ENCODE measurements at regions not wholly inside any gene's neighbourhood (a gene's known extent, or its start where the extent isn't known, plus 50 kb on each side); places are given as distances from the start of the nearest gene placed in this dataset.
"Not testable (repeated sequence)": the region's sequence is repeated elsewhere in the genome, so short reads cannot be mapped to it uniquely, and the experiment has no call there.

DNA sequence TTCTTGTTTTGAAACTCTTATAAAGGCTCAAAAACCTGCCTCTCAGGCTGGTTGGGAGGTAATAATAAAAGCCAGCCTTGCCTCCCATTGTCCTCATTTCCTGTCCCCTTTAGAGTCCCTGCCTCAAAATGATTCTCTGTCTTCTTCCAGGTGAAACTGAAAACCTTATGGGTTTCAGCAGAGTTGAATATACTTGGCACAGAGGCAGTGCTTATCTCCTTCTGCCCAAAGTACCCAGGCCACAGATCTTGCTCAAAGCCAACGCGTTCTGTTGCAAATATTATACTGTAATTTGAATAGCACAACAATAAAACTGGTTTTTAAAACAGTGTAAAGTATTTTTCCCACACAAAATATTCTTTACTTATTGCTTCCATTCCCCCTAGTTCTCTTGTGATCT, 183.1 kb upstream of the GIMD1 start:
- peaks cover 4 to 9% of the 10 kb centered on the region in 2 donors for H3K9me3 Mint-ChIP-seq
- no peaks in the 10 kb centered on the region for H3K4me1 Mint-ChIP-seq (ENCODE audit: low read depth)
- H3K4me3 Mint-ChIP-seq, result no peak overlapping the region
- H3K27ac Mint-ChIP-seq, result no peak overlapping the region
- H3K27me3 Mint-ChIP-seq (ENCODE audit: low read depth), result no peaks in the 10 kb centered on the region
- no peak for ATAC-seq (replicated peaks in 1 of 2)
- peaks cover 0 to 2% of the 10 kb centered on the region in 2 donors for H3K36me3 Mint-ChIP-seq (ENCODE audit: insufficient read depth in 2 of 2)
- no peak for DNase-seq

DNA sequence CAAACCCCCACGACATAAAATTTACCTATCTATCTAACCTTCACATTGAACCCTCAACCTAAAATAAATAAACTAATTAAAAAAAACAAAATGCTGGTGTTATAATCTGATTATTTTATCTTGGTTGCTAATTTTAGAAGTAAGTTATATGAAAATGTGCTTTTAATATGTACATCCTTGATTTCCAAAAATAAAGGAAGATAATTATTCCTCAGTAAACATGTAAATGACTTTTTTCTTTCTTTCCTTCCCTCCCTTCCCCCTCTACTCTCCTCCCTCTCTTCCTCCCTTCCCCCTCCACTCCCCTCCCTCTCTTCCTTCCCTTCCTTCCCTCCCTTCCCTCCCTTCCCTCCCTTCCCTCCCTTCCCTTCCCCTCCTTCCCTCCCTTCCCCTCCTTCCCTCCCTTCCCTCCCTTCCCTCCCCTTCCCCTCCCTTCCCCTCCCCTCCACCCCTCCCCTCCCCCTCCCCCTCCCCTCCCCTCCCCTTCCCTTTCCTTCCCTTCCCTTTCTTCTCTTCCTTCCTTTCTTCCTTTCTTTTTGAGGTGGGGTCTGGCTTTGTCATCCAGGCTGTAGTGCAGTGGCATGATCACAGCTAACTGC, 180.0 kb upstream of the GIMD1 start:
- DNase-seq (no peak), ATAC-seq (replicated peaks in 1 of 2) (no peak)
- H3K4me3 Mint-ChIP-seq, result no peak overlapping the region
- no peaks in the 10 kb centered on the region for H3K4me1 Mint-ChIP-seq (ENCODE audit: low read depth)
- no peak overlapping the region for H3K27ac Mint-ChIP-seq
- H3K9me3 Mint-ChIP-seq, result peaks cover 6 to 9% of the 10 kb centered on the region in 2 donors
- peaks cover 0 to 2% of the 10 kb centered on the region in 2 donors for H3K36me3 Mint-ChIP-seq (ENCODE audit: insufficient read depth in 2 of 2)
- no peaks in the 10 kb centered on the region for H3K27me3 Mint-ChIP-seq (ENCODE audit: low read depth)

DNA sequence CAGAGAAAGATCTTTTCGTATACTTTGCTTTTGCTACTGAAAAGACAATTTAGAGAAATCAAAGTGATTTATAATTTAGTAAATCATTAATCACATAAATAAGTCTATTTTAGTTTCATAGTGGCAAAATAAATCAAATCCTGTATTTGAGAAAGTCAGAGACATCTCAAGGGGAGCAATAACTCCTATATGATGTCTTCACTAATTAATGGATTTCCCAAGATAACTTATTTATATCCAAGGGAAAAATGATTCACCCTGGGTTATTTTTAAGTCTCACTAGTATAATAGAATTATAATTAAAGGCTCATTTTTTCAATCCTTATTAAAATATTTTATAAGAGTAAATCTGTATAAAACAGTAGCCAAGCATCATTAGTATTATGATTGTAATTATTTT, 177.8 kb upstream of the GIMD1 start:
- no peak for ATAC-seq (replicated peaks in 1 of 2)
- Mint-ChIP-seq H3K27me3 (ENCODE audit: low read depth) (no peaks in the 10 kb centered on the region), H3K4me1 (ENCODE audit: low read depth) (no peaks in the 10 kb centered on the region), H3K36me3 (ENCODE audit: insufficient read depth in 2 of 2) (peaks cover 0 to 1% of the 10 kb centered on the region in 2 donors), H3K9me3 (peaks cover 5 to 8% of the 10 kb centered on the region in 2 donors), H3K4me3 (no peak overlapping the region), H3K27ac (no peak overlapping the region)
- no peak for DNase-seq

DNA sequence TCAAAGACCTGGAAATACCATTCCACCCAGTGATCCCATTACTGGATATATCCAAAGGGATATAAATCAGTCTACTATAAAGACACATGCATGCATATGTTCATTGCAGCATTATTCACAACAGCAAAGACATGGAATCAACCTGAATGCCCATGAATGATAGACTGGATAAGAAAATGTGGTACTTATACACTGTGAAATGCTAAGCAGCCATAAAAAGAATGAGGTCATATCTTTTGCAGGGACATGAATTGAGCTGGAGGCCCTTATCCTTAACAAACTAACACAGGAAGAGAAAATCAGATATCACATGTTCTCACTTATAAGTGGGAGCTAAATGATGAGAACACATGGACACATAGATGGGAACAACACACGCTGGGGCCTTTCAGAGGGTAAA, 174.0 kb upstream of the GIMD1 start:
- H3K4me1 Mint-ChIP-seq (ENCODE audit: low read depth); H3K36me3 Mint-ChIP-seq (ENCODE audit: insufficient read depth in 2 of 2); ATAC-seq (replicated peaks in 1 of 2); H3K4me3 Mint-ChIP-seq; H3K27ac Mint-ChIP-seq; H3K9me3 Mint-ChIP-seq; H3K27me3 Mint-ChIP-seq (ENCODE audit: low read depth); DNase-seq: not testable (repeated sequence)

DNA sequence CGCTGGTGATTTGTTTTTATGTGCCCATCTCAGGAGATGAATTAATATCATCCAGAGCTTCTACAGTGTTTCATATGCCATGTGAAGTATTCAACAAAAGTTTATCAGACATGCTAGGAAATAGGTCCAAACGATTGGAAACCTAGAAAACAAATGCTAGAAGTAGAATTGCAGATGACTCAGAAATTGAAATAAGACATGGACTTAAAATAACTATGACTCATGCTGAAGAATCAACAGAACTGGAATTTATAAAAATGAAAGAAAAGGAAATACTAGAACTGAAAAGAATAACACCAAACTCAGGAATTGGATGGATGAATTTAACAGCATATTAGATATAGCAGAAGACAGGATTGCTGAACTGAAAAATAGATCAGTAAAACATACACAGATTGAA, 172.7 kb upstream of the GIMD1 start:
- Mint-ChIP-seq H3K27ac (no peak overlapping the region), H3K9me3 (peaks cover 0 to 11% of the 10 kb centered on the region in 2 donors)

DNA sequence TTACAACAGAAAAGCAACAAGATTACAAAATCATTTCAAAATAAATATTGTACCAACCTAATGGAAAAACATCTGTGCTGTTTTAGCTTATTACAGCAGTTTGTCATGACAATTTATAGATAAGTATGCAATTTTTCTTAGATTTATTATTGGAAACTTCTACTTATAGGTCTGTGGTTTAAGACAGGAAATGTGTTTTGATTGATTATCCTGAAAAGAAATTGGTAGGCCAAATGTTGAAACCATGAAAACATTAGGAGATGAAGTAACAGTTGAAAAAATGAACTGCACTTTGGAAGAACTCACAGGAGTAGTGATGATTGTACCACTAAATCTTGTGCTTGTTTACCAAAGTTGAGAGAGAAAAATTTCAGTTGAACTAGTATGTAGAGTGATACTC, 162.2 kb upstream of the GIMD1 start:
- no peaks in the 10 kb centered on the region for H3K4me1 Mint-ChIP-seq (ENCODE audit: low read depth)
- no peaks in the 10 kb centered on the region for H3K27me3 Mint-ChIP-seq (ENCODE audit: low read depth)

More for the DNA sequence above, 172.7 kb upstream of the GIMD1 start:
- Mint-ChIP-seq H3K36me3 (ENCODE audit: insufficient read depth in 2 of 2) (peaks cover 0 to 2% of the 10 kb centered on the region in 2 donors), H3K4me3 (no peak overlapping the region), H3K27me3 (ENCODE audit: low read depth) (no peaks in the 10 kb centered on the region), H3K4me1 (ENCODE audit: low read depth) (no peaks in the 10 kb centered on the region)
- no peak for ATAC-seq (replicated peaks in 1 of 2)
- no peak for DNase-seq

DNA sequence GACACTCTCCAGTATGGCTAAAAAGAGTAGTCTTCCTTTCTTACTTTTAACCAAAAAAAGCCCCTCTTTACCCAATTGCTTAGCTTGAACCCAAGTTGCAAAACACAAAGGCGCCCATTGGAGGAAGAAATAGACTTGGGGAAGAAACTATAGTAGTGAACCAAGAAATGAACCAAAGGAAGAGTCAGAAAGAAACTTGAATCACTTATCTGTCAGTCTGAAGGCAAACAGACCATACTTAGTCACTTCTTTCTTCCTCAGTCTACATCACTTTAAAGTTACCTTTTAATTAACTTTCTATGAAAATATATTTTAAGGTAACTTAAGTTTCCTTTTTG, 161.4 kb upstream of the GIMD1 start:
- H3K9me3 Mint-ChIP-seq, result peaks cover 5% of the 10 kb centered on the region in 2 donors
- no peaks in the 10 kb centered on the region for H3K4me1 Mint-ChIP-seq (ENCODE audit: low read depth)
- DNase-seq (peak in 1 of 2 donors; percentile 1), ATAC-seq (replicated peaks in 1 of 2) (peak; percentile 20 to 90)
- H3K27ac Mint-ChIP-seq, result peak overlapping the region; percentile 72
- H3K27me3 Mint-ChIP-seq (ENCODE audit: low read depth), result no peaks in the 10 kb centered on the region
- H3K36me3 Mint-ChIP-seq (ENCODE audit: insufficient read depth in 2 of 2), result no peaks in the 10 kb centered on the region
- peak overlapping the region in 1 of 2 donors; percentile 62 for H3K4me3 Mint-ChIP-seq

More for the DNA sequence above, 162.2 kb upstream of the GIMD1 start:
- peaks cover 5% of the 10 kb centered on the region in 2 donors for H3K9me3 Mint-ChIP-seq
- DNase-seq (no peak), ATAC-seq (replicated peaks in 1 of 2) (no peak)
- no peak overlapping the region for H3K4me3 Mint-ChIP-seq
- H3K36me3 Mint-ChIP-seq (ENCODE audit: insufficient read depth in 2 of 2), result no peaks in the 10 kb centered on the region
- no peak overlapping the region for H3K27ac Mint-ChIP-seq

DNA sequence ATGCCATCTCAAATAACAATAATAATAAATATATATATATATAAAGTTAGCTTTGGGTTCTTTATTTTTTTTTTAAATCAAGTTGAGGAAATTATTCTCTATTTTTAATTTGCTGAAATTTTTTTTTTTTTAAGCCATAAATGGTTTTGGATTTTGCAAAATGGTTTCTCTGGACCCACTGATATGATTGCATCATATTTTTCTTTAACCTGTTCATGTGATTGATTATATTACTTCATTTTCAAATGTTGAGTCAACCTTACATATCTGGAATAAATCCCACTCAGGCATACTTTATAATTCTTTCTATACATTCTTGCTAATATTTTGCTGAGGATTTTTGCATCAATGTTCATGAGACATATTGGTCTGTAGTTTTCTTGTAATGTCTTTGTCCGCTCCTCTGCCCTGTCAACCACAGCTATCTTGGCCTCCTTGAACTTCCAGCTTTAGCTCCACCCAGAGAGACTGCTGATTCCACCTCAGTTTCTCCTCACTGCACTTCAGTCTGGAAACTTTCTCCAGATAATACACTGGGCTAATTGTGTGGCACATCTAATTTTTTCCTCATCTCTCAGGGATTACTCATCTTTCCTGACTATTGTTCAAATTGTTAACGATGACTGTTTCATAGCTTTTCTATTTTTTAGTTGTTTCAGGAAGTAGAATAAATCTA, 160.9 kb upstream of the GIMD1 start:
- DNase-seq (no peak), ATAC-seq (replicated peaks in 1 of 2) (no peak)
- no peaks in the 10 kb centered on the region for H3K27me3 Mint-ChIP-seq (ENCODE audit: low read depth)
- H3K9me3 Mint-ChIP-seq, result peaks cover 5 to 6% of the 10 kb centered on the region in 2 donors
- no peaks in the 10 kb centered on the region for H3K36me3 Mint-ChIP-seq (ENCODE audit: insufficient read depth in 2 of 2)
- H3K4me1 Mint-ChIP-seq (ENCODE audit: low read depth), result no peaks in the 10 kb centered on the region
- H3K27ac Mint-ChIP-seq, result peak overlapping the region; percentile 72
- peak overlapping the region in 1 of 2 donors; percentile 62 for H3K4me3 Mint-ChIP-seq

DNA sequence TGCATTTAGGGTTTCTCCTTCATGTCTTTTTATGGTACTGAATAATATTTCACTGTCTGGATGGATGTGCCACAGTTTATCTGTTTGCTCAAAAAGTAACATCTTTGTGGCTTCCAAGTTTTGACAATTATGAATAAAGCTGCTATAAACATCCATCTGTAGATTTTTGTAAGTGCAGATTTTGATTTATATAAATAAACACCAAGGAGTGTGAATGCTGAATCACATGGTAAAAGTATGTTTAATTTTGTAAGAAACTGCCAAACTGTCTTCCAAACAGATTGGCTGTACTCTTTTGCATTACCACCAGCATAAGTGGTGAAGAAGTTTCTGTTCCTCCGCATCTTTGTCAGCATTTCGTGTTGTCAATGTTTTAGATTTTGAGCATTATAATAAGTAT, 158.7 kb upstream of the GIMD1 start:
- DNase-seq (no peak), ATAC-seq (replicated peaks in 1 of 2) (no peak)
- peaks cover 5% of the 10 kb centered on the region in 2 donors for H3K9me3 Mint-ChIP-seq
- peaks cover 0 to 1% of the 10 kb centered on the region in 2 donors for H3K36me3 Mint-ChIP-seq (ENCODE audit: insufficient read depth in 2 of 2)
- H3K4me1 Mint-ChIP-seq (ENCODE audit: low read depth), result no peaks in the 10 kb centered on the region
- H3K27me3 Mint-ChIP-seq (ENCODE audit: low read depth), result no peaks in the 10 kb centered on the region
- no peak overlapping the region for H3K4me3 Mint-ChIP-seq
- H3K27ac Mint-ChIP-seq, result no peak overlapping the region

DNA sequence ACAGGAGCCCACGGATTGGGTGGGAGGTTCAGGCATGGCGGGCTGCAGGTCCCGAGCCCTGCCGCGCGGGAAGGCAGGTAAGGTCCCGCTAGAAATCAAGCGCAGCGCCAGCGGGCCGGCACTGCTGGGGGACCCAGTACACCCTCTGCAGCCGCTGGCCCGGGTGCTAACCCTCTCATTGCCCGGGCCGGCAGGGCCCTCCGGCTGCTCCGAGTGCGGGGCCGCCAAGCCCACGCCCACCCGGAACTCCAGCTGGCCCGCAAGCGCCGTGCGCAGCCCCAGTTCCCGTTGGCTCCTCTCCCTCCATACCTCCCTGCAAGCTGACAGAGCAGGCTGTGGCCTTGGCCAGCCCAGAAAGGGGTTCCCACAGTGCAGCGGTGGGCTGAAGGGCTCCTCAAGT, 156.8 kb upstream of the GIMD1 start:
- not testable (repeated sequence) for ATAC-seq (replicated peaks in 1 of 2); H3K4me3 Mint-ChIP-seq; DNase-seq; H3K36me3 Mint-ChIP-seq (ENCODE audit: insufficient read depth in 2 of 2); H3K27ac Mint-ChIP-seq; H3K4me1 Mint-ChIP-seq (ENCODE audit: low read depth); H3K27me3 Mint-ChIP-seq (ENCODE audit: low read depth); H3K9me3 Mint-ChIP-seq

DNA sequence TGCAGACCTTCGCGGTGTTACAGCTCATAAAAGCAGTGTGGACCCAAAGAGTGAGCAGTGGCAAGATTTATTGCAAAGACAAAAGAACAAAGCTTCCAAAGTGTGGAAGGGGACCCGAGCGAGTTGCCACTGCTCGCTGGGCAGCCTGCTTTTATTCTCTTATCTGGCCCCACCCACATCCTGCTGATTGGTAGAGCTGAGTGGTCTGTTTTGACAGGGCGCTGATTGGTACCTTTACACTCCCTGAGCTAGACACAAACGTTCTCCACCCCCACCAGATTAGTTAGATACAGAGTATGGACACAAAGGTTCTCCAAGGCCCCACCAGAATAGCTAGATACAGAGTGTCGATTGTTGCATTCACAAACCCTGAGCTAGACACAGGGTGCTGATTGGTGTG, 156.2 kb upstream of the GIMD1 start:
- not testable (repeated sequence) for H3K4me3 Mint-ChIP-seq, DNase-seq

DNA sequence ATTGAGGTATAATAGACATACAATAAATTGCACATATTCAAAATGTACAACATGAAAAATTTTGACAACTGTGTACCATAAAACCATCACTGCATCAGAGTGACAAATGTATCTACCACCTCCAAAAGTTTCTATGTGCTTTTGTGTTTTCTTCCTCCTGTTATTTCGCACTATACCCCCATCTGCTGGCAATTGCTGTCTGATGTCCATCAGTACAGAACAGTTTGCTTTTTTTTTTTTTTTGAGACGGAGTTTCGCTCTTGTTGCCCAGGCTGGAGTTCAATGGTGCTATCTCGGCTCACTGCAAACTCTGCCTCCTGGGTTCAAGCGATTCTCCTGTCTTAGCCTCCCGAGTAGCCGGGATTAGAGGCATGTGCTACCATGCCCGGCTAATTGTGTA, 154.3 kb upstream of the GIMD1 start:
- ATAC-seq (replicated peaks in 1 of 2) (no peak), DNase-seq (no peak)
- no peak overlapping the region for H3K4me3 Mint-ChIP-seq
- peaks cover 0 to 2% of the 10 kb centered on the region in 2 donors for H3K9me3 Mint-ChIP-seq
- H3K36me3 Mint-ChIP-seq (ENCODE audit: insufficient read depth in 2 of 2), result peaks cover 0 to 1% of the 10 kb centered on the region in 2 donors
- no peaks in the 10 kb centered on the region for H3K4me1 Mint-ChIP-seq (ENCODE audit: low read depth)
- no peak overlapping the region for H3K27ac Mint-ChIP-seq
- no peaks in the 10 kb centered on the region for H3K27me3 Mint-ChIP-seq (ENCODE audit: low read depth)

More for the DNA sequence above, 156.2 kb upstream of the GIMD1 start:
- not testable (repeated sequence) for H3K27me3 Mint-ChIP-seq (ENCODE audit: low read depth); H3K4me1 Mint-ChIP-seq (ENCODE audit: low read depth); ATAC-seq (replicated peaks in 1 of 2); H3K9me3 Mint-ChIP-seq; H3K27ac Mint-ChIP-seq; H3K36me3 Mint-ChIP-seq (ENCODE audit: insufficient read depth in 2 of 2)

DNA sequence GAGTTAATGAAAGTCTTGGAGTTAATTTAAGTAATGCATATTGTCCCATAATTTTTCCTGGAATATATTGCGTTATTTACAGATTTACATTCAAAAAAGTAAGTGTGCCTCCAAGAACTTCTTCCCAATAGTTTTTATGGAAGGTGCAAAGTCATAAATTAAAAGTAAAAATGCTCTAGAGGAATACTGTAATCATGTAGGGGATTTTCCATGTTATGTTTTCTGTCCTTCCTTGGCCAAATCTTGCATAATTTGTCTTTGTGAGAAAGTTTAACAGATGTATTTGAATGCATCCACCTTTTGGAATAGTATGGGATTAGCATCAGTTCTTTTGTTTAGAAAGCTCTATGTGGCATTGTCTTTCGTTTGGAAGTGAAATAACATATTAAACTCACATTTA, 144.1 kb upstream of the GIMD1 start:
- ATAC-seq (replicated peaks in 1 of 2), result no peak
- peaks cover 0 to 3% of the 10 kb centered on the region in 2 donors for H3K9me3 Mint-ChIP-seq
- no peaks in the 10 kb centered on the region for H3K36me3 Mint-ChIP-seq (ENCODE audit: insufficient read depth in 2 of 2)

DNA sequence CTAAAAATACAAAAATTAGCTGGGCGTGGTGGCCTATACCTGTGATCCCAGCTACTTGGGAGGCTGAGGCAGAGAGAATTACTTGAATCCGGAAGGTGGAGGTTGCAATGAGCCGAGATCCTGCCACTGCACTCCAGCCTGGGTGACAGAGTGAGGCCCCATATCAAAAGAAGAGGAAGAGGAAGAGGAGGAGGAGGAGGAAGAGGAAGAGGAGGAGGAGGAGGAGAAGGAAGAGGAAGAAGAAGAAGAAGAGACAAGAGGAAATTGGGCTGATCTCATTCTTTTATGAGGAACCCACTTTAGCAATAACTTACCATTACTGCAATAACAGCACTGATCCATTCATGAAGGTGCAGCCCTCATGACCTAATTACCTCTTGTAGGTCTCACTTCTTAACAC, 138.9 kb upstream of the GIMD1 start:
- no peaks in the 10 kb centered on the region for H3K36me3 Mint-ChIP-seq (ENCODE audit: insufficient read depth in 2 of 2)
- H3K27ac Mint-ChIP-seq, result no peak overlapping the region
- no peaks in the 10 kb centered on the region for H3K4me1 Mint-ChIP-seq (ENCODE audit: low read depth)
- ATAC-seq (replicated peaks in 1 of 2) (no peak), DNase-seq (no peak)
- no peaks in the 10 kb centered on the region for H3K9me3 Mint-ChIP-seq
- peaks cover 15% of the 10 kb centered on the region for H3K27me3 Mint-ChIP-seq (ENCODE audit: low read depth)
- H3K4me3 Mint-ChIP-seq, result no peak overlapping the region

More for the DNA sequence above, 144.1 kb upstream of the GIMD1 start:
- H3K27ac Mint-ChIP-seq, result no peak overlapping the region
- H3K4me3 Mint-ChIP-seq, result no peak overlapping the region
- H3K4me1 Mint-ChIP-seq (ENCODE audit: low read depth), result no peaks in the 10 kb centered on the region
- H3K27me3 Mint-ChIP-seq (ENCODE audit: low read depth), result no peaks in the 10 kb centered on the region
- no peak for DNase-seq

All from activated T-cell treated with anti-CD3 and anti-CD28 coated beads, Interleukin-2, amount 50 U/mL, for 72 hours (primary cell).